ENCODE measurements at regions not wholly inside any gene's neighbourhood (a gene's known extent, or its start where the extent isn't known, plus 50 kb on each side); places are given as distances from the start of the nearest gene placed in this dataset.
"Not testable (repeated sequence)": the region's sequence is repeated elsewhere in the genome, so short reads cannot be mapped to it uniquely, and the experiment has no call there.

- not testable (repeated sequence) for TF ChIP-seq JUN (IDR thresholded peaks at IDR 0.05; ENCODE audit: borderline replicate concordance, insufficient read depth, insufficient read length, low read depth); CTCF (IDR thresholded peaks at IDR 0.05; ENCODE audit: extremely low read depth in 1 of 2, insufficient read depth in 1 of 2, low read depth in 1 of 2, low read length in 2 of 2); POLR2A (IDR thresholded peaks at IDR 0.05; ENCODE audit: low read depth, low read length); FOS (IDR thresholded peaks at IDR 0.05; ENCODE audit: borderline replicate concordance, insufficient read depth, low read length)
Observed at GRCh38 chr20:29787456-29787855, 1470.0 kb upstream of the DEFB115 start.
